NB4 (cell line): ENCODE measurements at regions not wholly inside any gene's neighbourhood (a gene's known extent, or its start where the extent isn't known, plus 50 kb on each side); places are given as distances from the start of the nearest gene placed in this dataset.

Experiments
- MYC ChIP-seq: IDR thresholded peaks from 2 replicates; pipeline ENCODE4 v1.6.1; 2011; ENCODE audit warnings: low read depth, low read length
- TF ChIP-seq, protein P1 (sequence below): IDR thresholded peaks from one replicate; pipeline ENCODE4 v1.5.1; 2012; ENCODE audit warnings: low read depth, low read length

GRCh38 chr13:73827434-73827833 is 306.8 kb downstream of the KLF12 start:
- TF ChIP-seq, protein P1, sequence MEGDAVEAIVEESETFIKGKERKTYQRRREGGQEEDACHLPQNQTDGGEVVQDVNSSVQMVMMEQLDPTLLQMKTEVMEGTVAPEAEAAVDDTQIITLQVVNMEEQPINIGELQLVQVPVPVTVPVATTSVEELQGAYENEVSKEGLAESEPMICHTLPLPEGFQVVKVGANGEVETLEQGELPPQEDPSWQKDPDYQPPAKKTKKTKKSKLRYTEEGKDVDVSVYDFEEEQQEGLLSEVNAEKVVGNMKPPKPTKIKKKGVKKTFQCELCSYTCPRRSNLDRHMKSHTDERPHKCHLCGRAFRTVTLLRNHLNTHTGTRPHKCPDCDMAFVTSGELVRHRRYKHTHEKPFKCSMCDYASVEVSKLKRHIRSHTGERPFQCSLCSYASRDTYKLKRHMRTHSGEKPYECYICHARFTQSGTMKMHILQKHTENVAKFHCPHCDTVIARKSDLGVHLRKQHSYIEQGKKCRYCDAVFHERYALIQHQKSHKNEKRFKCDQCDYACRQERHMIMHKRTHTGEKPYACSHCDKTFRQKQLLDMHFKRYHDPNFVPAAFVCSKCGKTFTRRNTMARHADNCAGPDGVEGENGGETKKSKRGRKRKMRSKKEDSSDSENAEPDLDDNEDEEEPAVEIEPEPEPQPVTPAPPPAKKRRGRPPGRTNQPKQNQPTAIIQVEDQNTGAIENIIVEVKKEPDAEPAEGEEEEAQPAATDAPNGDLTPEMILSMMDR: no peak
- no peak for TF ChIP-seq MYC
